GM12891 (cell line): ENCODE measurements at regions not wholly inside any gene's neighbourhood (a gene's known extent, or its start where the extent isn't known, plus 50 kb on each side); places are given as distances from the start of the nearest gene placed in this dataset.

Source experiments
- PAX5 ChIP-seq: IDR thresholded peaks from 2 replicates; pipeline ENCODE4 v1.6.1; 2011; ENCODE audit warnings: low read length, moderate library complexity, mild to moderate bottlenecking; ENCODE audit not compliant: insufficient read depth, severe bottlenecking
- POLR2A ChIP-seq: IDR thresholded peaks from 2 replicates; pipeline ENCODE4 v1.6.1; 2011; ENCODE audit warnings: low read depth, low read length, control low read depth
- POLR2AphosphoS5 ChIP-seq: IDR thresholded peaks from 2 replicates; pipeline ENCODE4 v1.6.1; 2011; ENCODE audit warnings: low read depth, low read length, control low read depth
- POU2F2 ChIP-seq: IDR thresholded peaks from 2 replicates; pipeline ENCODE4 v1.6.1; 2011; ENCODE audit warnings: low read depth, mild to moderate bottlenecking, control low read depth, low read length, moderate library complexity
- SPI1 ChIP-seq: IDR thresholded peaks from 2 replicates; pipeline ENCODE4 v1.6.1; 2011; ENCODE audit warnings: low read depth, low read length, control low read depth
- TAF1 ChIP-seq: IDR thresholded peaks from 2 replicates; pipeline ENCODE4 v1.6.1; 2011; ENCODE audit warnings: low read depth, low read length, control low read depth

DNA sequence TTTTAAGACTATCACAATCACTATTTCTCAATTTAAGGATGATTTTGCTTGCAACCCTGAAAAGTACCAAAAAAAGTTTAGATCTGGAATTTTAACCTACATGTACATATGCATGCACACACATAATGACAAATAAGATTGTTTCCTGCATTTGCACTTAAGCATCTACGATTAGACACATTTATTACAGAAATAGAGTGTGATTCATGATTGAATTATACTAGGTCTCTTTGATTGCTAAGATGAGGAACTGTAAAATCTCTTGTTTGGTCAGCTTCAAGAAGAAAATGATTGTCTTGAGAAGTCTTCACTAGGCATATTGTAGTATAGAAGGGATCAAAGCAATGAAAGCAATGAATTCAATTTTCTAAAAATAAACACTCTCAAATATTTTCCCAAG is 185.9 kb upstream of the AGR3 start:
- no peak for TF ChIP-seq POLR2AphosphoS5
- no peak for TF ChIP-seq POLR2A
- no peak for TF ChIP-seq TAF1
- TF ChIP-seq SPI1 = no peak
- TF ChIP-seq PAX5 = no peak
- TF ChIP-seq POU2F2 = no peak
